HG03442 (cell line): ENCODE measurements at regions not wholly inside any gene's neighbourhood (a gene's known extent, or its start where the extent isn't known, plus 50 kb on each side); places are given as distances from the start of the nearest gene placed in this dataset.
"Not testable (repeated sequence)": the region's sequence is repeated elsewhere in the genome, so short reads cannot be mapped to it uniquely, and the experiment has no call there.

Source experiments
- ATAC-seq: cut with Tn5 transposase; IDR thresholded peaks from one replicate; pipeline ENCODE4 v1.9.1; 2021; ENCODE audit warnings: mild to moderate bottlenecking, moderate library complexity; ENCODE audit not compliant: unreplicated experiment

DNA sequence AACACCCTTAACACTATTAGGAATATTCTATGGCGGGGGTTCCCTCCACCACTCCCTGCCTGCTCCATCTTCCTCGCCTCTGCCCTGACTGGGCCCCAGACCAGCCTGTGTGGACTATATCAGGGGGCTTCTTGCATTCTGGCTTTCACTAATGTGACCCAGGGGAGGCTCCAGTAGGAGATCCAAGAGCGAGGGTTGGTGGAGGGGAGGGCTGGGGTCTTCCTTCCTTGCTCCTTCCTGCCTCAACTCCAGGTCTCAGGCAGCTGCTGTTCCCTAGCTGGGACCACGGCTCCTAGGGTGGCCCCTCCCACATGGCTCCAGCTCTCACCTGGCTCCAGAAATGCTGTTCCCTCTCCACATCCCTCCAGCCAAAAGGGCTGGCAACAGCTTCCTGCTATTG, 257.4 kb downstream of the MATN1 start:
- no peak for ATAC-seq

DNA sequence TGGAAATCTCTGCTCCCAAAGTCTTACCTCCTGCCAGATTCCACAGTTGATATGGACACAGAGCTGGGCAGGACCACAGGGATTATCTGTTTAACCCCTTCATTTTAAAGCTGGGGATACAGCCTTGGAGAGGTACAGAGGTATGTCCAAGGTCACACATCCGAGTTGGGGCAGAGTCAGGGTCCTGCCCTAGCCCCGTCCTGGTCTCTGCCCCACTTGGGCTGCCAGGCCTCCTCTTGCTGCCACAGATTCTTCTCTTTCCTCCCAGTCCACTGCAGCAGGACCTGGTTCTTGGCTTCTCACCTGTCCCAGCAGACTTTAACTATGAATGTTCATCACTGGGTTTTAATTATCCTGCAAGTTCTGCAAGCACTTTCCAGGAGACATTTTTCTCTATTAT, 258.3 kb downstream of the MATN1 start:
- no peak for ATAC-seq

DNA sequence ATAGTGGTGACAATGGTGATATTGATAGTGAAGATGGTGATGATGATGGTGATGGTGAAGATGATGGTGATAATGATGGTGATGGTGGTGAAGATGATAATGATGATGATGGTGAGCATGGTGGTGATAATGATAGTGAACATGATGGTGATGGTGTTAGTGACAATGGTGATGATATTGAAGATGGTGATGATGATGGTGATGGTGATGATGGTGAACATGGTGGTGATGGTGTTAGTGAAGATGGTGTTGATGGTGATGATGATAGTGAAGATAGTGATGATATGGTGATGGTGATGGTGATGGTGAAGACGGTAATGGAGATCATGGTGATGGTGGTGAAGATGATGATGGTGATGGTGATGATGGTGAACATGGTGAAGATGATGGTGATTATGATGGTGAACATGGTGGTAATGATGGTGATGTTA, 259.2 kb downstream of the MATN1 start:
- no peak for ATAC-seq

DNA sequence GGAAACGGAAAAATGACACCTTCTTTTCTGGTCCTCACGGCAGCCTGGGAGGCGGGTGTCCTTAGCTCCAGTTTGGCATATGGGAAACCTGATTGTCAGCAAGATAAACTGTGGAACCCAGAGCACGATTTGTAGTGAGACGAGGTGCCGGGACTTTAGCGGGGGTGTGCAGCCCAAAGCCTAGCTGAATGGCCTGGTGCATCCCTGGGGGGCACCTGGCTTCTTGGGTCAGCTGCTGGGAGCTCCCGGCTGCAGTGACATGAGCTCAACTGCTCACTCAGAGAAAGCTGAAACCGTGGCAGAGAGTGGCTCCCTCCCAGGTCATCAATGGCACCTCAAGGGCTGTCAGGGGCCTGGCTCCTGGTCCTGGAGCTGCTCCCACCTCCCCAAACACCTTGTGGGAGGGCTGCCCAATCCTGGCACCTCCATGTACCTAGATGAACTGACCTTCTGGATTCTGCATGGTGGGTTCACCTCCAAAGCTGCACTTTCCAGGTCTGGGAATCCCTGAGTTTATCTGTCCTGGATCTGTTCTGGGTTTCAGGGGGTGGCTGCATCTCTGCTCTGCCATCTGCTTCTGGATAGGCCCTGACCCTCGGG, 260.5 kb downstream of the MATN1 start:
- no peak for ATAC-seq

DNA sequence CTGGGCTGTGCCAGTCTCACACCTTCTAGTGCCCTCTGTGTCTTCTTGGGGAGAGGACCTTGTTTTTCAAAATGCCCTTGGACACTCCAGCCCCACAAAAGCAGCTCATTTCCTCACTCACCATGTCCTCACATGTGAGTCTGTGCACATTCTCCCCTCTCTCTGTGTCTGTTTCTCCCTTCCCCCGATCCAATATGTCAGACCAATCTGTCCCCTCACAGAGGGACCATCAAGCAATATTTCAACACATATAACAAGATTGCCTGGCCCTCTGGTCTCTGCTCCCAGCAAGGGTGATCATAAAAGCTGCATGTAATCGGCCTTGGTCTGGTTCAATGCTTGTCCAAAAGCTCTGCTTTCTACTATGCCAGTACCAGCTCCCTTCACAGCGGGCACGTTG, 261.2 kb downstream of the MATN1 start:
- no peak for ATAC-seq

DNA sequence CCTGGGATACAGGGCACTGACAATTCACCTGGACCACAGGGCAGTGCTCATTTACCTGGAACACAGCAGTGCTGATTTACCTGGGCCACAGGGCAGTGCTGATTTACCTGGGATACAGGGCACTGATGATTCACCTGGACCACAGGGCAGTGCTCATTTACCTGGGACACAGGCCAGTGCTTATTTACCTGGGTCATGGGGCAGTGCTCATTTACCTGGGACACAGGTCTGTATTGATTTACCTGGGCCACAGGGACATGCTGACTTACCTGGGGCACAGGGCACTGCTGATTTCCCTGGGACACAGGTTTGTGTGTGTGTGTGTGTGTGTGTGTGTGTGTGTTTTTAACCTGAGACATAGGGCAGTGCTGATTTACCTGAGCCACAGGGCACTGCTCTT, 261.7 kb downstream of the MATN1 start:
- ATAC-seq = no peak

DNA sequence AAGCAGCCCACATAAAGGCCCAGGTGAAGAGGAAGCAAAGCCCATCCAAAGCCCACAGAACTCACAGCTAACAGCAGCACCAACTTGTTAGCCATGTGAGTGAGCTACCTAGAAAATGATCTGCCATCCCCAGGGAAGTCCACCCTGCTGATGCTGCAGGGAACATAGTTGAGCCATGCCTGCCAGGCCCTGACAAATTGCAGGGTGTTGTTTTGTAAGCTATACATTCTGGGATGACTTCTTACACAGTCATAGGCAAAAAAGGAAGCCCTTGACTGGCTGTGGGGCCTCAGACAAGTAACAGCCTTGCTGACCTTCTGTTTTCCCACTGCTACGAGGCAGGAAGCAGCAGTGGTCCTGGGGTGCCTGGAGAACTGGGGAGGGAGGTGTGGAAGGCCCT, 262.7 kb downstream of the MATN1 start:
- ATAC-seq = no peak

DNA sequence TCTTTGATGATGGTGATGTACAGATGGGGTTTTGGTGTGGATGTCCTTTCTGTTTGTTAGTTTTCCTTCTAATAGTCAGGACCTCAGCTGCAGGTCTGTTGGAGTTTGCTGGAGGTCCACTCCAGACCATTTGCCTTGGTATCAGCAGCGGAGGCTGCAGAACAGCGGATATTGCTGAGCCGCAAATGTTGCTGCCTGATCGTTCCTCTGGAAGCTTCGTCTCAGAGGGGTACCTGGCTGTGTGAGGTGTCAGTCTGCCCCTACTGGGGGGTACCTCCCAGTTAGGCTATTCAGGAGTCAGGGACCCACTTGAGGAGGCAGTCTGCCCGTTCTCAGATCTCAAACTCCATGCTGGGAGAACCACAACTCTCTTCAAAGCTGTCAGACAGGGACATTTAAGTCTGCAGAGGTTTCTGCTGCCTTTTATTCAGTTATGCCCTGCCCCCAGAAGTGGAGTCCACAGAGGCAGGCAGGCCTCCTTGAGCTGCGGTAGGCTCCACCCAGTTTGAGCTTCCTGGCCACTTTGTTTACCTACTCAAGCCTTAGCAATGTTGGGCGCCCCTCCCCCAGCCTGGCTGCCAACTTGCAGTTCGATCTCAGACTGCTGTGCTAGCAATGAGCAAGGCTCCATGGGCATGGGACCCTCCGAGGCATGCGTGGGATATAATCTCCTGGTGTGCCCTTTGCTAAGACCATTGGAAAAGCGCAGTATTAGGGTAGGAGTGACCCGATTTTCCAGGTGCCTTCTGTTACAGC, 264.5 kb downstream of the MATN1 start:
- not testable (repeated sequence) for ATAC-seq

DNA sequence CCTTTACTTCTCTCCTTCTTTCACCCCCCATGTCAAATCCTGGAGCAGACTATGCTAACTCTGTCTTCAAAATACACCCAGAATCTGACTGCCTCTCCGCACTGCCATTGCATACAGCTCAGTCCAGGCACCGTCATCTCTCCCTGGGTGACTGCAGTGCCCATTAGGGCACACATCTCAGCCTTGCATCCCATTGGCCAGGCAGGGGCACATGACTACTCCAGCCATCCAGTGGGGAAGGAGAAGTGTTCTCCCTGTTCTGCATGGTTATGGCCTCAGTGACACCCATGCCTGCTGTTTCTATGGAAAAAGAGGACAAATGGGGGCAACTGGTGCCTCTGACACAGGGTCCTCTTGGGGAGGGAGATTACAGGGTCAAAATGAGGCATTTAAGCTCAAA, 270.5 kb downstream of the MATN1 start:
- ATAC-seq = no peak

DNA sequence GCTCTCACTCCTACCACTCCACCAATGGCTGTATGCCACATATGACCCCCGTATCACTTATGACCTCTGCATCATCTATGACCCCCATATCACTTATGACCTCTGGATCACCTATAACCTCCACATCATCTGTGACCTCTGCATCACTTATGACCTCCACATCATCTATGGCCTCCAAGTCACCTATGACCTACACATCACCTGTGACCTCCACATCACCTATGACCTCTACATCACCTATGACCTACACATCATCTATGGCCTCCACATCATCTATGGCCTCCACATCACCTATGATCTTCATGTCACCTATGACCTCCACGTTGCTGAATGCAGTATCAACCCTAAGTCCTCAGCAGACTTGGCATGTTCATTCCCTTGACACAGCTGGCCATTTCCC, 271.2 kb downstream of the MATN1 start:
- no peak for ATAC-seq

DNA sequence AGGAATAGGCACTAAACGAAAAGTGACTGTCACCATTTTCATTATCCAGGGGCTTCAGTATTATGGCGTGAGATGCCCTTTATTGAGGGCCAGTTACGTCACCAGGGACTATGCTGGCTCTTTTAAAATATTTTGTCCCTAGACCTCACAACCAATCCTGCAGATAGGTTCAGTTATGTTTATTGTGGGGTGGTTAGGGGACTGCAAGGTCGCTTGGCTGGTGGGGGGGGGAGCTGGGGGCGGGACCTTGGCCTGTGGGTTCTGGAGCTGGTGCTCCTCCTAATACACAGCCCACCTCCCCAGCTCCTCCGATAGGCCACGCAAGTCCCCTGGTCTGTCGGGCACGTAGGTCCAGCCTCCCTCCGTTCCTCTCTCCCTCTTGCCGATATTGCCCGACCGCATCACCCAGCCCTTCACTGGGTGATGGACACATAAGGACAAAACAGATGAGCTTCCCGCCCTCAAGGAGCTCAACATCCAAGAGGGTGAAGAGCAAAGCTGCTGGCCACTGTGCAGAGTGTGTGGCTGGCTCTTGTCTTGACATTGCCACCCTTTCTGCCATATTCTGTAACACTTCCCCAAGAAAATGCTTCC, 271.8 kb downstream of the MATN1 start:
- ATAC-seq = no peak

DNA sequence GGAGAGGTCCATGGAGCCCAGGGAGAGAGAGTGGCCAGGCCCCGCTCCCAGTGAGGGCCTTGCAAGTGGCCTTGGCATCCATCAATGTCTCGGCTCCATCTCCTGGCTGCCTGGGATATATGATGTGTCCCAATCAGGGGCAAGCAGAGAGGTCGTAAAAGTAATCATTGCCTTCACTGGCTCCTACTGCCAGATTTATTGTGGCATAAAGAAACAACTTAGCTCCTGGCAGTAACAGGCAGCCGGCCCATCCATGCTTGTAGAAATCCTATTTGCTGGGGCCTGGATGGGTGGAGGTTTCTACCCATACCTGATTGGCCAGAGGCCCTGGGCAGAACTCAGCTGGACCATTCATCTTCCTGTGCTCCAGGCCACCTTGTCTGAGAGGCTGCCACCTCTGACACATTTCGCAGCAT, 272.6 kb downstream of the MATN1 start:
- ATAC-seq = no peak

DNA sequence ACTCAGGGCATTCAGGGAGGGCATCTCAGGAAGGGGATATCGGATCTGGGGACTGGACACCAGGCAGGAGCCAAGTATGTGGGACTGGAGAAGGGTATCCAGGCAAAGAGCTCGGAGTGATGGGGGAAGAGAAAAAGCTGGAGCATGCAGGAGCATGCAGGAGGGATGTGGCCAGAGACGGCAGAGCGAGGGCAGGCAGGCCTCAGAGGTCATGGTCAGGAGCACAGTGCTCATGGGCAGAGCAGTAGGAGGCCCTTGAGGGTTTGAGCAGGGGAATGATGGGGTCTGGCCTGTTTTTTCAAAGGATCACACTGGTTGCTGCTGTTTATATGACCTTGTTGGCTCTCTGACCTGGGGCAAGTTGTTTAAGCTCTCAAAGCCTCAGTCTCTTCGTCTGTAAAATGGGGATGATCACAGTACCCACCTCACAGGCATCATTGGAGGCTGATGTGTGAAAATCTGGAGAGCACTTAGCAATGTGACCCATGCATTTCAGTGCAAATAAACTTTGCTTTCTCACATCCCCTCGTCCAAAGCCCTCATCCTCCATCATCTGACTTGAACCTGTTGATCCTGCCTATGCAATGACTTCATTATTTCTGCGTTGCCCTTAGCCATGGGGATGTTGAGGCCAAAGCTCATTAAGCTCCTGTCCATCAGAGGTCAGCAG, 273.1 kb downstream of the MATN1 start:
- ATAC-seq = no peak

DNA sequence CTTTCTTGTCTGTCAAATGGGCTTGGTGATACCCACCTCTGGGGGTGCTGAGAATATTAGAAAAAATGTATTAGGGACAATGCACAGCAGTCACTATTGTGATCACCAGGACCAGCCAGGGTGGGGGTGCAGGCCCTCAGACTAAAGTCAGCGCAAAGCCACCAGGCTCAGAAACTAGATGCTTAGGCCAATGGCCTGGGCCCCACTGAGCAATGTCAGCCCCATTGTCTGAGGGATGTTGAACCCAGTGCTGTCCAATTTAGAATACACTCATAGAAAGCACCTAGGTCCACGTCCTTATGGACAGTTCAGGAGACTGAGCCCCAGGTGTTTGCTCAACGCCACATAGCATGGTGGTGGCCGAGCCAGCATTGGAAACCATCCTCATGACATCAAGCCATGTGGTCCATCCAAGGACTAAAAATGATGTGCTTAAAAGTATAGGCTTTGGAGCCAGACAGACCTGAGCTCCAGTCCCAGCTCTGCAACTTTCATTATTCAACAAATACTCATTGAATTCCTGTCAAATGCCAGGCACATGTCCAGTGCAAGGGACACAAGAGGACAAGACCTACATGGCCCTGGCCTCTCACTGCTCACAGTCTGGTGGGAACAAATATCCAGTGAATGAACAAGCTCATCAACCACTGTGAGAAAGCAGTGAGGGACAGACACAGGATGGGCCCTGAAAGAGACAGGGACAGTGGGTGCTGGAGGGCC, 273.8 kb downstream of the MATN1 start:
- no peak for ATAC-seq

DNA sequence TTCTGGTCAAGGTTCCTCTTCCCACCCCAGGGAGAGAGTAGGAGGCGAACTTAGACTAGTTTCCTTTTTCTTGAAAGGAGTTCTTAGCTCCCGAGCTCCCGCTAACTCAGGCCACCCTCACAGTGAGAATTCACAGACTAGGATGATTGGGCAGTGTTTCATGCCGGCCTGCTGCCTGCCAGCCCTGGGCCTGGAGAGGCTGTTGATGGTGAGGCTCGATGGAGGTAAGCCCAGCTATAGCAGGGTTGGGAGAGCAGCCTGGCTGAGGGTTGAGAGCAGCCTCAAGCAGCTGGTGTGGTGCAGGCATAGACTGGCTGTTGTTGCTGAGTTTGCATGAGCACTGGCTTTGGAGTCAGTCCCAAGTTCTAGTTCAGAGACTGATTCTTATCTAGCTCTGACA, 274.4 kb downstream of the MATN1 start:
- no peak for ATAC-seq

DNA sequence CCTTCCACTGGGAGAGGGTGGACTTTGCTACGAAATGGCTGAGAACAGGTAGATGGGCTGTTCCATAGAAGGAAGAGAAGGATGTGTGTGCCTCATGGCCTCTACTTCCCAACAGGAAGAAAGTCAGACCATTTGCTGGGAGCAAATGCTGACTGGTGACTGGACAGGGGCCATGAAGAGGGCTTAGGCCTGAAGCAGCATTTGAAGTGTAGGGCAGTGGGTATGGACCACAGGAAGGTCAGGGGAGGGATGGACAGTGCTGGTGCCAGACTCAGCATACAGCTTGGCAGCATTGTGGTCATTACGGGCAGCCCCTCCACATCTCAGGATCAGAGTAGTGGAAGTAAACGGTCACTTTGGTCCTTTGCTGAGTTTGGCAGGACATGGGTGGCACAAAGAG, 275.7 kb downstream of the MATN1 start:
- ATAC-seq = no peak

DNA sequence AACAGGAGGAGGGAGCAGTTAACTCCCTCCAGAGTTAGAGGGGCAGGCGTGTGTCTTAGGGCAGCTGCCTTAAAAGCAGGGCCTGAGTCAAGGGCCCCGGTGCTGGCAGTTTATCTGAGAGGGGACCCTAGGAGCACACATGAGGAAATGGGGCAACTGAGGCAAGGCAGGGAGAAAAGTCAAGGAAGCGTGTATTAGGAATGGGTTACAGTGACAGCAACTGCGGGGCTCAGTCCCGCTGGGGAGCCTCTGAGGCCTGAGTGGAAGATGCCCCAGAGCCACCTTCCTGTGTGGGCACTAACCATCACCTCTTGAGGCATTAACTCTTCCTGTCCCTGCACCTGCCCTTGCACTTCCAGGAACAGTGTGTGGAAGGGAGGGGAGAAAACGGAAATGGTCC, 276.3 kb downstream of the MATN1 start:
- ATAC-seq = no peak

DNA sequence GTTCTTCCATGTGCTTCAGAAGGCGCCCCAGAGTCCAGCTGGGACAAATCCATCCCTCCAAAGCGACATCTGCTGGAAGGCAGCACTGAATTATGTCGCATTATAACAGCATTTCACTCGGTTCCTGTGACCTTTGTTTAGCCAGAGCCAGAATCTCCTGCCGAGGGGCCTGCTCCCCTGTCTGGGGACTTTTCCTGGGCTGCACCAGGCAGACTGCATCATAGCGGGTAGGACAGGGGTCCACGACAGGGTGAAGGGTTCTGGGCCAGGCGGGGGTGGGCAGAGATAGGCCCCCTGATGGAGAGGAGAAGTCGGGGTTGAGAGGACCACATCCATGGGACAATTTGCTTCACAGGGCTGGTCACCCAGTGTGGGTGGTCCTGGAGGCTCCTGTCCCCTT, 276.9 kb downstream of the MATN1 start:
- ATAC-seq = no peak

DNA sequence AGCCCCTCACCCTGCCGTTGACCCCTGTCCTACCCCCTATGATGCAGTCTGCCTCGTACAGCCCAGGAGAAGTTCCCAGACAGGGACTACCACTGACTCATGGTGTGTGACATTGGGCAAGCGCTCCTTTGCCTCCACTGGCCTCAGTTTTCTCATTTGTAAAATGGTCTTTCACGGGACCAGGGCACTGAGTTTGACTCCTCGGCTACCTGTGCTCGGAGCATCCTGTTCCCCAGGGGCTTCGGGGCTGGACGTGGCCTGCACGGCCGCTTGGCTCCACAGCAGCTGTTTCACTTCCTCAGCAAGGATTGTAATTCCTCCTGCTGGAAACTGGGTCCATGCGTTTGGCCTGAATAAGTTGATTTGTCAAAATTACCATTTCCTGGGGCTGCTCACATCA, 277.3 kb downstream of the MATN1 start:
- ATAC-seq = no peak

DNA sequence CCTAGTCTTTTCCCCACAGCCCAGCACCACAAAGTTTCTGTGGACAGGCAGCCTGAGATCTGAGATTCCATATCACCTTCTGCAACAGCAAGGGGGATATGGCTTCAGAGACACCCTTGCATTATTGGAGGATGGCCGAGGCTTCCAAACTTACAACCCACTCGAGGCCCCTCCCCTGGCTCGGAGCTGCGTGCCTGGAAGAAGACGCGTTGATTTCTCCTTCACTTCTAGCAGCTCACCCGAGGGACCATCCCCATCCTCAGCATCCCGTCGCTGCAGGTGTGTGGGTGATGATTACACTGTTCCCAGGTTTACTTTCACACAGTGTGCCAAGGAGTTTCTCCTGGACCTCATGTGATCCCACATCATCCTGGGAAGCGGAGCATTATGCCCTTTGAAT, 277.9 kb downstream of the MATN1 start:
- ATAC-seq = no peak

DNA sequence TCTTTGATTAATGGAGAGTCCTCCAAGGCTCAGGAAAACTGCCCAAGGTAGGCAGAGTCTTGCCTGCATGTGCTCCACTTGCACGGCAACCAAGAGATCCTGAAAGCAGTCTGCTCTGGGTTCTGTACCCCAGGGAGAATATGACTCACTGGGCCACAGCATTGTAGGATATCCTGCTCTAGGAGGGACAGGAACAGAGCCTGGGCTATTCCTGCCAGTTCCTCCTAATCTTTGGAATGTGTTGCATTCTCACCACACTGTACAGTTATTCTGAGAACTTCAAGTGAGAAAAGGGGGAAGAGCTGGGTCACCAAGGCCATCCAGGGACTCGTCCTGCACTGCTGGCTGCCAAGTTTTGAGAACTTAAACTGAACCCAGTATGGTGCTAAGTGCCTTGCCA, 278.5 kb downstream of the MATN1 start:
- ATAC-seq = no peak
